ENCODE measurements at regions not wholly inside any gene's neighbourhood (a gene's known extent, or its start where the extent isn't known, plus 50 kb on each side); places are given as distances from the start of the nearest gene placed in this dataset.

- TF ChIP-seq, protein P1, sequence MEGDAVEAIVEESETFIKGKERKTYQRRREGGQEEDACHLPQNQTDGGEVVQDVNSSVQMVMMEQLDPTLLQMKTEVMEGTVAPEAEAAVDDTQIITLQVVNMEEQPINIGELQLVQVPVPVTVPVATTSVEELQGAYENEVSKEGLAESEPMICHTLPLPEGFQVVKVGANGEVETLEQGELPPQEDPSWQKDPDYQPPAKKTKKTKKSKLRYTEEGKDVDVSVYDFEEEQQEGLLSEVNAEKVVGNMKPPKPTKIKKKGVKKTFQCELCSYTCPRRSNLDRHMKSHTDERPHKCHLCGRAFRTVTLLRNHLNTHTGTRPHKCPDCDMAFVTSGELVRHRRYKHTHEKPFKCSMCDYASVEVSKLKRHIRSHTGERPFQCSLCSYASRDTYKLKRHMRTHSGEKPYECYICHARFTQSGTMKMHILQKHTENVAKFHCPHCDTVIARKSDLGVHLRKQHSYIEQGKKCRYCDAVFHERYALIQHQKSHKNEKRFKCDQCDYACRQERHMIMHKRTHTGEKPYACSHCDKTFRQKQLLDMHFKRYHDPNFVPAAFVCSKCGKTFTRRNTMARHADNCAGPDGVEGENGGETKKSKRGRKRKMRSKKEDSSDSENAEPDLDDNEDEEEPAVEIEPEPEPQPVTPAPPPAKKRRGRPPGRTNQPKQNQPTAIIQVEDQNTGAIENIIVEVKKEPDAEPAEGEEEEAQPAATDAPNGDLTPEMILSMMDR (IDR thresholded peaks at IDR 0.05; ENCODE audit: insufficient read depth, low read length): no peak
- TF ChIP-seq POLR2AphosphoS5 (IDR thresholded peaks at IDR 0.05; ENCODE audit: low read depth) (no peak), GABPA (IDR thresholded peaks at IDR 0.05; ENCODE audit: low read depth) (no peak)
- TF ChIP-seq, protein P2, sequence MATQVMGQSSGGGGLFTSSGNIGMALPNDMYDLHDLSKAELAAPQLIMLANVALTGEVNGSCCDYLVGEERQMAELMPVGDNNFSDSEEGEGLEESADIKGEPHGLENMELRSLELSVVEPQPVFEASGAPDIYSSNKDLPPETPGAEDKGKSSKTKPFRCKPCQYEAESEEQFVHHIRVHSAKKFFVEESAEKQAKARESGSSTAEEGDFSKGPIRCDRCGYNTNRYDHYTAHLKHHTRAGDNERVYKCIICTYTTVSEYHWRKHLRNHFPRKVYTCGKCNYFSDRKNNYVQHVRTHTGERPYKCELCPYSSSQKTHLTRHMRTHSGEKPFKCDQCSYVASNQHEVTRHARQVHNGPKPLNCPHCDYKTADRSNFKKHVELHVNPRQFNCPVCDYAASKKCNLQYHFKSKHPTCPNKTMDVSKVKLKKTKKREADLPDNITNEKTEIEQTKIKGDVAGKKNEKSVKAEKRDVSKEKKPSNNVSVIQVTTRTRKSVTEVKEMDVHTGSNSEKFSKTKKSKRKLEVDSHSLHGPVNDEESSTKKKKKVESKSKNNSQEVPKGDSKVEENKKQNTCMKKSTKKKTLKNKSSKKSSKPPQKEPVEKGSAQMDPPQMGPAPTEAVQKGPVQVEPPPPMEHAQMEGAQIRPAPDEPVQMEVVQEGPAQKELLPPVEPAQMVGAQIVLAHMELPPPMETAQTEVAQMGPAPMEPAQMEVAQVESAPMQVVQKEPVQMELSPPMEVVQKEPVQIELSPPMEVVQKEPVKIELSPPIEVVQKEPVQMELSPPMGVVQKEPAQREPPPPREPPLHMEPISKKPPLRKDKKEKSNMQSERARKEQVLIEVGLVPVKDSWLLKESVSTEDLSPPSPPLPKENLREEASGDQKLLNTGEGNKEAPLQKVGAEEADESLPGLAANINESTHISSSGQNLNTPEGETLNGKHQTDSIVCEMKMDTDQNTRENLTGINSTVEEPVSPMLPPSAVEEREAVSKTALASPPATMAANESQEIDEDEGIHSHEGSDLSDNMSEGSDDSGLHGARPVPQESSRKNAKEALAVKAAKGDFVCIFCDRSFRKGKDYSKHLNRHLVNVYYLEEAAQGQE (IDR thresholded peaks at IDR 0.05; ENCODE audit: insufficient replicate concordance, low read depth): no peak
Measured at GRCh38 chr4:170169699-170170098, 79.9 kb upstream of the AADAT start.

Data from HL-60 (cell line).